Coronary artery (tissue), 2 donors: ENCODE measurements at regions not wholly inside any gene's neighbourhood (a gene's known extent, or its start where the extent isn't known, plus 50 kb on each side); places are given as distances from the start of the nearest gene placed in this dataset.
"Not testable (repeated sequence)": the region's sequence is repeated elsewhere in the genome, so short reads cannot be mapped to it uniquely, and the experiment has no call there.

Source experiments
- DNase-seq: peaks from one replicate; pipeline ENCODE4 v3.0.0-alpha.2; 2017; ENCODE audit warnings: low spot score
- H3K27ac ChIP-seq, 2 donors: fragments of 200-600 bp; sonication (generic); one replicate each; pipeline ENCODE4 v1.5.1; 2016 to 2019
- H3K4me3 ChIP-seq: fragments of 200-600 bp; sonication (generic); 2 replicates; pipeline ENCODE4 v1.5.1; 2016; ENCODE audit warnings: mild to moderate bottlenecking, moderate library complexity
- TF ChIP-seq, protein P1 (sequence below): fragments of 200-600 bp; sonication (generic); IDR thresholded peaks from one replicate; pipeline ENCODE4 v1.5.1; 2019; ENCODE audit warnings: antibody characterized with exemption

DNA sequence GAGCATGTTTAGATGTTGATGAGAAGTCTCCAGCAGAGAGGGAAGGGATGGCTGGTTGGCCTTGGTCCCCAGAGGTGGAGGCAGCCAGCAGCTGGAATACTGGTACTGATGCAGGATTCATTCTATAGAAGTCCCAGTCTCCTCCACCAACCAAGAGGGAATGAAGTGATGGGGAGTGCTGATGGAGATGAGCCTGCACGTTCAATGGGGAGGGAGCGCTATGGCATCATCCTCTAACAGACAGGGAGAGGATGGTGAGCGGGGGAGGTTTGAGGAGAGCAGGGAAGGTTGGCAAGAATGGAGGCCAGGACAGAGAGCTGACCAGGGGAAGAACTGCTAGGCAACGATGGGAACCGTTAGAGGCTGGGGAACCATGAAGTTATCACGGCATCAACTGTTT is 159.8 kb upstream of the MVB12B start:
- DNase-seq: no peak
- no peak overlapping the region for H3K27ac ChIP-seq
- no peak overlapping the region for H3K4me3 ChIP-seq
- TF ChIP-seq, protein P1, sequence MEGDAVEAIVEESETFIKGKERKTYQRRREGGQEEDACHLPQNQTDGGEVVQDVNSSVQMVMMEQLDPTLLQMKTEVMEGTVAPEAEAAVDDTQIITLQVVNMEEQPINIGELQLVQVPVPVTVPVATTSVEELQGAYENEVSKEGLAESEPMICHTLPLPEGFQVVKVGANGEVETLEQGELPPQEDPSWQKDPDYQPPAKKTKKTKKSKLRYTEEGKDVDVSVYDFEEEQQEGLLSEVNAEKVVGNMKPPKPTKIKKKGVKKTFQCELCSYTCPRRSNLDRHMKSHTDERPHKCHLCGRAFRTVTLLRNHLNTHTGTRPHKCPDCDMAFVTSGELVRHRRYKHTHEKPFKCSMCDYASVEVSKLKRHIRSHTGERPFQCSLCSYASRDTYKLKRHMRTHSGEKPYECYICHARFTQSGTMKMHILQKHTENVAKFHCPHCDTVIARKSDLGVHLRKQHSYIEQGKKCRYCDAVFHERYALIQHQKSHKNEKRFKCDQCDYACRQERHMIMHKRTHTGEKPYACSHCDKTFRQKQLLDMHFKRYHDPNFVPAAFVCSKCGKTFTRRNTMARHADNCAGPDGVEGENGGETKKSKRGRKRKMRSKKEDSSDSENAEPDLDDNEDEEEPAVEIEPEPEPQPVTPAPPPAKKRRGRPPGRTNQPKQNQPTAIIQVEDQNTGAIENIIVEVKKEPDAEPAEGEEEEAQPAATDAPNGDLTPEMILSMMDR: no peak

DNA sequence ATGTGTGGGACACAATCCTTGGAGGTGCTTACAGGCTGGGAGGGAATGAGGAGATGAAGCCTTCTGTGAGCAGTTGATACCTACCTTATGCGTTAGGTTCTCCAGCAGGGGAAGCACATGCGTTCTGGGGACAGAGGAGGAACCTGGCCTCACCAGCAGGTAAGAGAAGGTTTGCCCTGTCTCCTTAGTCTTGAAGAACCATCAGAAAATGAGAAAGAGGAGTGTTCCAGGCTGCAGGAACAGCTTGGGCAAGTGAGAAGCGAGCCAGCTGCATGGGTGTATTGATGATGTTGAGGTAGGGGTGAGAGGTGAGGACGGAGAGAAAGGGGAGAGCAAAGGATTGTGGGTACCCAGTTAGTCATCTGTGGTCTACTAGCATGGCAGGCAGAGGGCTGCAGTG is 156.9 kb upstream of the MVB12B start:
- TF ChIP-seq, protein P1: no peak
- no peak overlapping the region for H3K27ac ChIP-seq
- H3K4me3 ChIP-seq: no peak overlapping the region
- DNase-seq: no peak

DNA sequence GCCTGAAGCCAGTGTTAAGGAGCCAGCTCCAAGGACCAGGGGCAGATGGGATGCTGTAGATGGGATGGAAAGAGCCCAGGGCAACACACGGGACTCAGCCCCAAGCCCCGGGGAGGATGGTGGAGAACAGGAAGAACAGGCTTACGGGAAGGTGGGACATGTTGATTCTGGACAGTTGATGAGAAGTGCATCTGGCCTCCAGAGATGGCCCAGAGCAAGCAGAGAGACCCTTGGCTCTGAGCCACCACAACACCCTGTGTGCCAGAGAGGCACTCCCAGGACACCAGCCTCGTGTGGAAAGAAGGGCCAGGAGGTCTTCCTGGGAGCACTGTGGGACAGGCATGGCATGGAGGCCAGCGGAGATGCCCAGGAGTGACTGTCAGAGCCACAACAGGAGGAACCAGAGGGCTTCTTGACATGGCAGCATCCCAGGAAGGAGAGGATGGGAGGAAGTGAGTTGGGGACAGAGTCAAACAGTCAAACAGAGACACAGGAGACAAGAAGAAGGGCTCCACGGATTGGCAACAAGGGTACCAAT is 156.3 kb upstream of the MVB12B start:
- DNase-seq: no peak
- H3K4me3 ChIP-seq: no peak overlapping the region
- TF ChIP-seq, protein P1: no peak
- no peak overlapping the region for H3K27ac ChIP-seq

DNA sequence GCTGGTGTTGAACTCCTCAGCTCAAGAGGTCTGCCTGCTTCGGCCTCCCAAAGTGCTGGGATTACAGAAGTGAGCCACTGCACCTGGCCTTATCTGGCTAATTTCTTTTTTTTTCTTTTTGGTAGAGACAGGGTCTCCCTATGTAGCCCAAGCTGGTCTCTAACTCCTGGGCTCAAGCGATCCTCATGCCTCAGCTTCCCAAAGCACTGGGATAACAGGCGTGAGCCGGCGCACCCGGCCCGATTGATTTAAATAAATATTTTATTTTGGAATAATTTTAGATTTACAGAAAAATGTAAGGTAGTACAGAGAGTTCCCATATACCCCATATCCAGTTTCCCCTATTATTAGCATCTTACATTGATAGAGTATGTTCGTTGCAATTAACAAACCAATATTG is 155.0 kb upstream of the MVB12B start:
- TF ChIP-seq, protein P1: no peak
- Histone ChIP-seq H3K4me3 (no peak overlapping the region), H3K27ac (no peak overlapping the region)
- DNase-seq: no peak

DNA sequence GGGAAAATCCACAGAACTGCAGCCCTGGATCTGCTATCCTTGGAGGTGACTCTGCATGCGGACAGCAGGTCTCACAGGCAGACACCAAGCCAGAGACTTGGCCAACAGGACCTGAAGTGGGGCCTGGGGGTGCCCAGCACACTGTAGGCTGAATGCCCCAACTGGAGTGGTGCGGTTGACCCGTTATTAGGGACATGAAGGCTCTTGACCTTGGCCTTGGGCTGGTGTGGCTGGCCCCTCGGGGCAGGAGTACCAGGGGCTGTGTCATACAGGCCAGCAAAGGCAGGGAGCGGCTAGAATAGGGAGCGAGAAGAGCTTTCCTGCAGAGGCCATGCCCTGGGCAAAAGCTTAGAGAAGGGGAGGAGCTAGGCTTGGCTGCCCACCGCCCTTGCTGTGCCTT is 153.2 kb upstream of the MVB12B start:
- DNase-seq: no peak
- Histone ChIP-seq H3K4me3 (no peak overlapping the region), H3K27ac (no peak overlapping the region)
- TF ChIP-seq, protein P1: no peak

DNA sequence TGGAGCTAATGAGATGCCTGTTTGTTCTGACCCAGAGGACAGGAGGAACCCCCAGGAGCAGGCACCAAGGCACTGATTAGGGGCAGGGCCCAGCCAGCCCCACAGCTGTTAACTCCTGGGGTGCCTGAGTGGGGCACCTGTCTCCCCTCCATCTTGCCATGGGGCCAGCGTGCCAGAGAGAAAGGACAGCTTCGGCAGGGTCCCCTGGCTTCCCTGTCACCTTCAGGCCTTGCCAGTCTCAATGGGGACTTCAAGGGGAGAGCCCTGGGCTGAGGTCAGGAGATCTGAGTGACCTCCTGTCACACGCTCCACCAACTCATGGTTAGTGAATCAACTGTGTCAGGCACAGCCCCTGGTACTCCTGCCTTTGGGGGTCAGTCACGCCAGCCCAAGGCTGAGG is 152.7 kb upstream of the MVB12B start:
- no peak for DNase-seq
- no peak overlapping the region for H3K27ac ChIP-seq
- TF ChIP-seq, protein P1: no peak
- H3K4me3 ChIP-seq: no peak overlapping the region

DNA sequence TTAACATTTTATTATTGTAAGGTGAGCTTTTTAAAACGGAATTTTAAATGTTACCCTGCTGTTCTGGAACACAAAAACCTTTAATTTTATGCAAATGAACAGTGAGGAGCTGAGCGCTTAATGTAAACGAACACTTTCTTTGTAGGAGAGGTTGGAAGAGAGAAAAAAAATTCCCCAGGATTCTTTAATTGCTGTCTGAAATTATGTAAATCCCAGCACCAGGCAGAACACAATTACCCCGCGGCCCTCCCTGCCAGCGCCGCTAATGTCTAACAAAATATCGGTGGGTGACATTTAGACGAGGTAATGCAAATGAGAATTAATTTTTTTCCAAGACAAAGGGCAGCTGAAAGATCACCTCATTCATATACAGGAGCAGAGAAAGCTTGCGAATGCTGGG is 143.4 kb upstream of the MVB12B start:
- no peak overlapping the region for H3K27ac ChIP-seq
- H3K4me3 ChIP-seq: no peak overlapping the region
- no peak for DNase-seq
- TF ChIP-seq, protein P1: no peak

DNA sequence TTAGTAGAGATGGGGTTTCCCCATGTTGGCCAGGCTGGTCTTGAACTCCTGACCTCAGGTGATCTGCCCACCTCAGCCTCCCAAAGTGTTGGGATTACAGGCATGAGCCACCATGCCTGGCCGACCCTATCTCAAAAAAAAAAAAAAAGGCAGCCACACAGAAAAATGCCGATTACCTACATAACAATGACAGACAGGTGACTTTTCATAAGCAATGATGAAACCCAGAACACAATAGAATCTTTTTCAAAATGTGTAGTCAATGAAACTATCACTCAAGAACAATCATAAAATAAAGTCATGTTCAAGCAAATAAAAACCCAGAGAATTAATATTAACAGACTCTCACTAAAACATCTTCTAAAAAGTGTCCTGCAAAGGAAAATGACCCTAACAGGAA is 135.6 kb upstream of the MVB12B start:
- not testable (repeated sequence) for H3K27ac ChIP-seq

More for the DNA sequence above, 135.6 kb upstream of the MVB12B start:
- not testable (repeated sequence) for H3K4me3 ChIP-seq, DNase-seq
